Loucy (cell line): ENCODE measurements at regions not wholly inside any gene's neighbourhood (a gene's known extent, or its start where the extent isn't known, plus 50 kb on each side); places are given as distances from the start of the nearest gene placed in this dataset.

Experiments used
- H2AFZ ChIP-seq: fragments of 200-600 bp; sonication (generic); 2 replicates; pipeline ENCODE4 v1.6.0; 2016; ENCODE audit warnings: antibody characterized with exemption, mild to moderate bottlenecking, low read length, moderate library complexity
- H3F3A ChIP-seq: fragments of 200-600 bp; 2 replicates; pipeline ENCODE4 v1.6.0; 2016; ENCODE audit warnings: antibody characterized with exemption, low read depth, mild to moderate bottlenecking
- H3K27me3 ChIP-seq: fragments of 200-600 bp; sonication (generic); 2 replicates; pipeline ENCODE4 v1.6.1; 2014; ENCODE audit warnings: low read length, mild to moderate bottlenecking; ENCODE audit not compliant: insufficient read depth, poor library complexity, severe bottlenecking
- H3K36me3 ChIP-seq: fragments of 200-600 bp; sonication (generic); 2 replicates; pipeline ENCODE4 v1.6.1; 2016; ENCODE audit warnings: low read length; ENCODE audit not compliant: insufficient read depth
- H3K4me1 ChIP-seq: fragments of 200-600 bp; sonication (generic); 2 replicates; pipeline ENCODE4 v1.5.1; 2014; ENCODE audit warnings: low read length, mild to moderate bottlenecking; ENCODE audit not compliant: insufficient read depth, poor library complexity, severe bottlenecking
- H3K4me2 ChIP-seq: fragments of 200-600 bp; sonication (generic); 2 replicates; pipeline ENCODE4 v1.6.0; 2014; ENCODE audit warnings: antibody characterized with exemption, low read length, low read depth, mild to moderate bottlenecking; ENCODE audit not compliant: poor library complexity, severe bottlenecking
- H3K4me3 ChIP-seq: fragments of 200-600 bp; sonication (generic); 2 replicates; pipeline ENCODE4 v1.5.1; 2014; ENCODE audit warnings: low read length, mild to moderate bottlenecking, mixed read lengths; ENCODE audit not compliant: poor library complexity, severe bottlenecking
- H3K79me2 ChIP-seq: fragments of 200-600 bp; sonication (generic); 2 replicates; pipeline ENCODE4 v1.6.1; 2014; ENCODE audit warnings: low read length; ENCODE audit not compliant: insufficient read depth
- H3K9ac ChIP-seq: fragments of 200-600 bp; sonication (generic); 2 replicates; pipeline ENCODE4 v1.6.0; 2014; ENCODE audit warnings: mild to moderate bottlenecking, low read depth, low read length, moderate library complexity; ENCODE audit not compliant: poor library complexity, severe bottlenecking
- H3K9me2 ChIP-seq: fragments of 200-600 bp; sonication (generic); replicated peaks from 2 replicates; pipeline ENCODE4 v1.6.1; 2016; ENCODE audit warnings: low read depth, low read length, mixed read lengths
- H3K9me3 ChIP-seq: fragments of 200-600 bp; sonication (generic); 2 replicates; pipeline ENCODE4 v1.6.1; 2014; ENCODE audit warnings: mild to moderate bottlenecking, antibody characterized with exemption, low read length, low read depth; ENCODE audit not compliant: insufficient read depth
- H4K20me1 ChIP-seq: fragments of 200-600 bp; sonication (generic); 2 replicates; pipeline ENCODE4 v1.6.0; 2014; ENCODE audit warnings: antibody characterized with exemption, low read length, mild to moderate bottlenecking; ENCODE audit not compliant: insufficient read depth, poor library complexity, severe bottlenecking
- CTCF ChIP-seq: fragments of 200-600 bp; sonication (generic); conservative IDR thresholded peaks from 2 replicates; pipeline ENCODE4 v1.5.1; 2014; ENCODE audit warnings: mild to moderate bottlenecking, antibody characterized with exemption, low read length
- EZH2phosphoT487 ChIP-seq: fragments of 200-600 bp; IDR thresholded peaks from 2 replicates; pipeline ENCODE4 v1.6.1; 2018; ENCODE audit warnings: antibody characterized with exemption, mild to moderate bottlenecking, moderate library complexity, borderline replicate concordance

GRCh38 chr5:4735261-4735660 lies 404.9 kb upstream of the ADAMTS16 start:
- Histone ChIP-seq H3K9me3 (no peaks in the 10 kb centered on the region), H3K9ac (no peak overlapping the region), H2AFZ (no peak overlapping the region), H3K79me2 (no peaks in the 10 kb centered on the region), H3K36me3 (no peaks in the 10 kb centered on the region), H3K4me3 (no peak overlapping the region), H3K27me3 (no peaks in the 10 kb centered on the region), H3K4me1 (no peaks in the 10 kb centered on the region), H3K9me2 (no peaks in the 10 kb centered on the region), H3F3A (no peaks in the 10 kb centered on the region), H4K20me1 (no peaks in the 10 kb centered on the region), H3K4me2 (no peak overlapping the region)
- no peak for TF ChIP-seq EZH2phosphoT487
- TF ChIP-seq CTCF: no peak

GRCh38 chr5:4737868-4738267 lies 402.3 kb upstream of the ADAMTS16 start:
- Histone ChIP-seq H3K27me3 (no peaks in the 10 kb centered on the region), H4K20me1 (no peaks in the 10 kb centered on the region), H2AFZ (no peak overlapping the region), H3K79me2 (no peaks in the 10 kb centered on the region), H3K36me3 (no peaks in the 10 kb centered on the region), H3K4me2 (no peak overlapping the region), H3K9ac (no peak overlapping the region), H3K9me3 (no peaks in the 10 kb centered on the region), H3K9me2 (no peaks in the 10 kb centered on the region), H3K4me3 (no peak overlapping the region), H3K4me1 (no peaks in the 10 kb centered on the region), H3F3A (no peaks in the 10 kb centered on the region)
- no peak for TF ChIP-seq CTCF

- no peaks in the 10 kb centered on the region for H3K27me3 ChIP-seq
- no peaks in the 10 kb centered on the region for H4K20me1 ChIP-seq
- no peak overlapping the region for H2AFZ ChIP-seq
- H3K9me2 ChIP-seq: no peaks in the 10 kb centered on the region
- no peaks in the 10 kb centered on the region for H3K79me2 ChIP-seq
- no peaks in the 10 kb centered on the region for H3K9me3 ChIP-seq
- H3K4me3 ChIP-seq: no peak overlapping the region
- no peak overlapping the region for H3K9ac ChIP-seq
- no peaks in the 10 kb centered on the region for H3K4me1 ChIP-seq
- TF ChIP-seq EZH2phosphoT487: no peak
- TF ChIP-seq CTCF: no peak
- H3F3A ChIP-seq: no peaks in the 10 kb centered on the region
- no peaks in the 10 kb centered on the region for H3K36me3 ChIP-seq
- no peak overlapping the region for H3K4me2 ChIP-seq
These were observed 401.8 kb upstream of the ADAMTS16 start for GRCh38 chr5:4738298-4738697.
